IMR-90 (cell line): ENCODE measurements at regions not wholly inside any gene's neighbourhood (a gene's known extent, or its start where the extent isn't known, plus 50 kb on each side); places are given as distances from the start of the nearest gene placed in this dataset.

Experiments used
- ATAC-seq: fragments of 200-7000 bp; cut with Tn5 transposase; 2 replicates; pipeline ENCODE4 v1.9.1; 2020; ENCODE audit warnings: low read depth, mild to moderate bottlenecking, moderate library complexity
- BruUV-seq: library from RNA; stranded (reverse); fragments of 400-500 nt; replicated peaks from 2 replicates; lab custom pipeline; 2021; lab: Mats Ljungman, UMichigan
- CTCF ChIA-PET: fragments of 300-600 bp; formaldehyde crosslinking; extraction: SDS; loops from one replicate; lab custom pipeline; 2021; ENCODE audit warnings: antibody characterized with exemption; lab: Yijun Ruan, JAX
- POLR2A ChIA-PET: fragments of 300-600 bp; sonication (Branson Sonifier 250); formaldehyde crosslinking; loops from one replicate; lab custom pipeline; 2022; ENCODE audit warnings: antibody characterized with exemption; ENCODE audit not compliant: unreplicated experiment; lab: Charles Lee
- DNase-seq: peaks from one replicate; pipeline ENCODE4 v3.0.0; 2013
- H2AFZ ChIP-seq: replicated peaks from 2 replicates; pipeline ENCODE3; 2013; ENCODE audit warnings: low read length, mild to moderate bottlenecking; ENCODE audit not compliant: poor library complexity
- H2AK5ac ChIP-seq: 2 replicates; pipeline ENCODE4 v1.6.1; 2013; ENCODE audit warnings: low read depth, low read length, inconsistent platforms
- H2AK9ac ChIP-seq: replicated peaks from 2 replicates; pipeline ENCODE3; 2013; ENCODE audit warnings: mild to moderate bottlenecking, low read depth, low read length, moderate library complexity; ENCODE audit not compliant: poor library complexity
- H2BK120ac ChIP-seq: 2 replicates; pipeline ENCODE4 v1.6.1; 2013; ENCODE audit warnings: low read depth, low read length, inconsistent platforms
- H2BK15ac ChIP-seq: 3 replicates; pipeline ENCODE4 v1.6.1; 2013; ENCODE audit warnings: low read depth, low read length, inconsistent platforms
- H2BK20ac ChIP-seq: 2 replicates; pipeline ENCODE4 v1.6.1; 2013; ENCODE audit warnings: low read depth, mild to moderate bottlenecking, inconsistent platforms, low read length, moderate library complexity
- H2BK5ac ChIP-seq: 2 replicates; pipeline ENCODE4 v1.6.1; 2013; ENCODE audit warnings: mild to moderate bottlenecking, low read depth, low read length, inconsistent platforms; ENCODE audit not compliant: poor library complexity, severe bottlenecking
- H3K14ac ChIP-seq: replicated peaks from 2 replicates; pipeline ENCODE4 v1.6.1; 2013; ENCODE audit warnings: low read depth, low read length, inconsistent platforms
- H3K18ac ChIP-seq: 2 replicates; pipeline ENCODE4 v1.6.1; 2013; ENCODE audit warnings: low read depth, low read length, control low read depth
- H3K23ac ChIP-seq: 2 replicates; pipeline ENCODE4 v1.6.1; 2013; ENCODE audit warnings: low read depth, low read length, inconsistent platforms
- H3K27ac ChIP-seq: 2 replicates; pipeline ENCODE4 v1.5.1; 2013; ENCODE audit warnings: mild to moderate bottlenecking, control low read depth, low read length; ENCODE audit not compliant: insufficient read depth
- H3K27me3 ChIP-seq: 2 replicates; pipeline ENCODE4 v1.6.1; 2013; ENCODE audit warnings: low read length; ENCODE audit not compliant: control insufficient read depth, insufficient read depth
- H3K36me3 ChIP-seq: 2 replicates; pipeline ENCODE4 v1.6.1; 2013; ENCODE audit warnings: low read length, mixed read lengths; ENCODE audit not compliant: control insufficient read depth, insufficient read depth
- H3K4ac ChIP-seq: 2 replicates; pipeline ENCODE4 v1.6.1; 2013; ENCODE audit warnings: low read depth, low read length, inconsistent platforms
- H3K4me1 ChIP-seq: 2 replicates; pipeline ENCODE4 v1.6.1; 2013; ENCODE audit warnings: low read length, mixed read lengths; ENCODE audit not compliant: control insufficient read depth, insufficient read depth
- H3K4me2 ChIP-seq: 2 replicates; pipeline ENCODE4 v1.6.1; 2013; ENCODE audit warnings: low read depth, mild to moderate bottlenecking, control low read depth, low read length, moderate library complexity
- H3K4me3 ChIP-seq: 2 replicates; pipeline ENCODE4 v1.5.1; 2013; ENCODE audit warnings: low read depth, mild to moderate bottlenecking, control low read depth, low read length, moderate library complexity; ENCODE audit not compliant: insufficient read depth
- H3K56ac ChIP-seq: 2 replicates; pipeline ENCODE4 v1.6.1; 2013; ENCODE audit warnings: low read length, inconsistent platforms; ENCODE audit not compliant: insufficient read depth; ENCODE audit errors: extremely low read depth
- H3K79me1 ChIP-seq, 2 experiments: 2 replicates each; pipeline ENCODE4 v1.6.1; 2013; ENCODE audit warnings: low read length in 2 of 2, inconsistent platforms in 1 of 2, low read depth in 1 of 2
- H3K9ac ChIP-seq: 2 replicates; pipeline ENCODE4 v1.6.1; 2013; ENCODE audit warnings: low read depth, low read length, control low read depth
- H3K9me1 ChIP-seq: 2 replicates; pipeline ENCODE4 v1.6.1; 2013; ENCODE audit warnings: low read length, inconsistent platforms; ENCODE audit not compliant: insufficient read depth
- H3K9me3 ChIP-seq: 2 replicates; pipeline ENCODE4 v1.6.1; 2013; ENCODE audit warnings: low read length; ENCODE audit not compliant: control insufficient read depth, insufficient read depth
- H4K20me1 ChIP-seq: 2 replicates; pipeline ENCODE4 v1.6.1; 2013; ENCODE audit warnings: low read length, inconsistent platforms; ENCODE audit not compliant: insufficient read depth
- H4K5ac ChIP-seq: 2 replicates; pipeline ENCODE4 v1.6.1; 2013; ENCODE audit warnings: mild to moderate bottlenecking, low read depth, low read length, control low read depth
- H4K8ac ChIP-seq, 2 experiments: 2 replicates each; pipeline ENCODE4 v1.6.1; 2013; ENCODE audit warnings: low read depth in 2 of 2, low read length in 2 of 2, control low read depth in 1 of 2, inconsistent platforms in 1 of 2
- H4K91ac ChIP-seq: 2 replicates; pipeline ENCODE4 v1.6.1; 2013; ENCODE audit warnings: low read depth, low read length, inconsistent platforms; ENCODE audit not compliant: insufficient read depth
- BHLHE40 ChIP-seq: fragments of 150-350 bp; IDR thresholded peaks from 2 replicates; pipeline ENCODE4 v1.6.1; 2016; ENCODE audit warnings: mild to moderate bottlenecking, low read depth, low read length
- CEBPB ChIP-seq: IDR thresholded peaks from 2 replicates; pipeline ENCODE4 v1.6.1; 2012; ENCODE audit warnings: low read depth, low read length, improper control_type of control experiment
- CHD1 ChIP-seq: IDR thresholded peaks from 2 replicates; pipeline ENCODE4 v1.6.1; 2012; ENCODE audit warnings: low read depth, low read length, improper control_type of control experiment
- FOS ChIP-seq: fragments of 150-350 bp; IDR thresholded peaks from 2 replicates; pipeline ENCODE4 v1.6.1; 2016; ENCODE audit warnings: low read depth, low read length
- MAFK ChIP-seq: IDR thresholded peaks from 2 replicates; pipeline ENCODE4 v1.6.1; 2012; ENCODE audit warnings: low read depth, low read length, improper control_type of control experiment
- MAZ ChIP-seq: IDR thresholded peaks from 2 replicates; pipeline ENCODE4 v1.6.1; 2012; ENCODE audit warnings: low read depth, mild to moderate bottlenecking, low read length, improper control_type of control experiment, moderate library complexity, borderline replicate concordance
- MXI1 ChIP-seq: IDR thresholded peaks from 2 replicates; pipeline ENCODE4 v1.6.1; 2012; ENCODE audit warnings: low read depth, mild to moderate bottlenecking, low read length, moderate library complexity, borderline replicate concordance
- NFE2L2 ChIP-seq: fragments of 150-350 bp; IDR thresholded peaks from 2 replicates; pipeline ENCODE4 v1.6.1; 2016; ENCODE audit warnings: low read depth, mild to moderate bottlenecking, low read length
- POLR2A ChIP-seq: IDR thresholded peaks from 2 replicates; pipeline ENCODE4 v1.6.1; 2012; ENCODE audit warnings: mild to moderate bottlenecking, low read depth, low read length
- RAD21 ChIP-seq: IDR thresholded peaks from 2 replicates; pipeline ENCODE4 v1.6.1; 2012; ENCODE audit warnings: low read length, improper control_type of control experiment
- RCOR1 ChIP-seq: IDR thresholded peaks from 2 replicates; pipeline ENCODE4 v1.6.1; 2012; ENCODE audit warnings: mild to moderate bottlenecking, low read length, improper control_type of control experiment; ENCODE audit not compliant: insufficient replicate concordance
- RFX5 ChIP-seq: IDR thresholded peaks from 2 replicates; pipeline ENCODE4 v1.8.0; 2012; ENCODE audit warnings: low read depth, mild to moderate bottlenecking, low read length, moderate library complexity
- SMC3 ChIP-seq: fragments of 150-350 bp; IDR thresholded peaks from 2 replicates; pipeline ENCODE4 v1.6.1; 2016; ENCODE audit warnings: low read depth, mild to moderate bottlenecking, antibody characterized with exemption, low read length, moderate library complexity
- WGBS, 2 experiments: methylation state at CpG; one replicate each; pipeline versions ENCODE4 v1.1.5 to v1.1.7; 2013; ENCODE audit warnings: missing lambda C conversion rate in 2 of 2; ENCODE audit not compliant: insufficient read length in 1 of 2; ENCODE audit errors: extremely low coverage in 2 of 2; 5-methylcytosine and 5-hydroxymethylcytosine counted together
- dilution Hi-C: fragments of 300-500 bp; cut with HindIII; formaldehyde crosslinking; loops from one replicate; pipeline ENCODE4 v1.14.3; 2018; ENCODE audit warnings: low sequenced_read_pairs; ENCODE audit not compliant: unreplicated experiment
- in situ Hi-C: fragments of 300-500 bp; cut with MboI; formaldehyde crosslinking; loops from 3 replicates; pipeline ENCODE4 v1.14.3; 2019; ENCODE audit warnings: low sequenced_read_pairs, inconsistent platforms, mixed read lengths
- intact Hi-C: fragments of 100-400 bp; cut with micrococcal nuclease; formaldehyde crosslinking; loops from 2 replicates; pipeline ENCODE4 v1.10.0; 2022
- TF ChIP-seq, protein P1 (sequence below): fragments of 150-350 bp; IDR thresholded peaks from 2 replicates; pipeline ENCODE4 v1.6.1; 2017; ENCODE audit warnings: mild to moderate bottlenecking, antibody characterized with exemption, low read length, low read depth
- TF ChIP-seq, protein P2 (sequence below): conservative IDR thresholded peaks from 2 replicates; pipeline ENCODE4 v1.5.1; 2012; ENCODE audit warnings: mild to moderate bottlenecking, low read depth, low read length, improper control_type of control experiment
- TF ChIP-seq, protein P3 (sequence below): fragments of 150-350 bp; IDR thresholded peaks from 2 replicates; pipeline ENCODE4 v1.6.1; 2016; ENCODE audit warnings: low read depth, mild to moderate bottlenecking, low read length, moderate library complexity, borderline replicate concordance

DNA sequence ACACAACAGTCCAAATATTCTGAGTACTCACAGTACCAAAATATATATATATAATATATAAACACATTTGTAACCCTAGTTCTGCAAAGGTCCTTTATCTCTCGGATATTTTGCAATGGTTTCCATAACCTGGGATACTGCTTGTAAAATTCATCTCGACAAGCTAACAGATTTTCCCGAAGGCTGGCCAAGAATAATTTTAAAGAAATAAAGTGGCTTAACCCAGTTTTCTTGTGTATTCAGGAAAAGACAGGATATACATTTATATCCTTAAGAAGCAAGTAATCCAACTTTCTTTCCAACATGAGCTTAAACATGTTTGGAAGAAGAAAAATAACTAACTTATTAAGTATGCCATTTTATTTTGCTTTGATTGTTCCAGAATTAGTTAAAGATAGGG lies 348.7 kb upstream of the RUNX1 start:
- Histone ChIP-seq H4K91ac (no peak overlapping the region), H3K14ac (no peak overlapping the region), H3K9ac (no peak overlapping the region), H4K8ac (no peak overlapping the region), H2BK15ac (no peak overlapping the region), H3K4ac (no peak overlapping the region), H3K79me1 (no peaks in the 10 kb centered on the region), H2AFZ (no peak overlapping the region), H2BK5ac (no peak overlapping the region), H3K4me1 (peaks cover 8% of the 10 kb centered on the region), H3K27ac (no peak overlapping the region), H2BK120ac (no peak overlapping the region), H3K9me3 (no peaks in the 10 kb centered on the region), H2BK20ac (no peak overlapping the region), H4K5ac (no peak overlapping the region), H3K56ac (no peak overlapping the region), H3K18ac (no peak overlapping the region), H3K23ac (no peak overlapping the region), H2AK9ac (no peak overlapping the region), H3K4me3 (no peak overlapping the region), H2AK5ac (no peak overlapping the region), H3K36me3 (no peaks in the 10 kb centered on the region), H3K27me3 (no peaks in the 10 kb centered on the region), H3K9me1 (peaks cover 5% of the 10 kb centered on the region; the same call in 1 of the 2 replicates), H3K4me2 (no peak overlapping the region), H4K20me1 (no peaks in the 10 kb centered on the region)
- in situ Hi-C loops = no loop called here
- no CpG with 5 or more reads among the region's 3 CpGs for WGBS, 2 experiments
- CTCF ChIA-PET = no interaction called here
- DNase-seq (no peak), ATAC-seq (no peak)
- BruUV-seq = no TSS peak
- dilution Hi-C loops = no loop called here
- POLR2A ChIA-PET = no interaction called here
- intact Hi-C loops = loop anchor here (5.0 kb wide), 1 partner anchor 140 kb away; no protein-coding TSS in a partner anchor
- TF ChIP-seq SMC3 (no peak), BHLHE40 (no peak), FOS (no peak), POLR2A (no peak), MXI1 (no peak), NFE2L2 (no peak), RCOR1 (no peak), MAFK (no peak), CEBPB (no peak), RFX5 (no peak), RAD21 (no peak), MAZ (no peak), CHD1 (no peak)
- TF ChIP-seq, protein P1, sequence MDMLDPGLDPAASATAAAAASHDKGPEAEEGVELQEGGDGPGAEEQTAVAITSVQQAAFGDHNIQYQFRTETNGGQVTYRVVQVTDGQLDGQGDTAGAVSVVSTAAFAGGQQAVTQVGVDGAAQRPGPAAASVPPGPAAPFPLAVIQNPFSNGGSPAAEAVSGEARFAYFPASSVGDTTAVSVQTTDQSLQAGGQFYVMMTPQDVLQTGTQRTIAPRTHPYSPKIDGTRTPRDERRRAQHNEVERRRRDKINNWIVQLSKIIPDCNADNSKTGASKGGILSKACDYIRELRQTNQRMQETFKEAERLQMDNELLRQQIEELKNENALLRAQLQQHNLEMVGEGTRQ = no peak
- TF ChIP-seq, protein P2, sequence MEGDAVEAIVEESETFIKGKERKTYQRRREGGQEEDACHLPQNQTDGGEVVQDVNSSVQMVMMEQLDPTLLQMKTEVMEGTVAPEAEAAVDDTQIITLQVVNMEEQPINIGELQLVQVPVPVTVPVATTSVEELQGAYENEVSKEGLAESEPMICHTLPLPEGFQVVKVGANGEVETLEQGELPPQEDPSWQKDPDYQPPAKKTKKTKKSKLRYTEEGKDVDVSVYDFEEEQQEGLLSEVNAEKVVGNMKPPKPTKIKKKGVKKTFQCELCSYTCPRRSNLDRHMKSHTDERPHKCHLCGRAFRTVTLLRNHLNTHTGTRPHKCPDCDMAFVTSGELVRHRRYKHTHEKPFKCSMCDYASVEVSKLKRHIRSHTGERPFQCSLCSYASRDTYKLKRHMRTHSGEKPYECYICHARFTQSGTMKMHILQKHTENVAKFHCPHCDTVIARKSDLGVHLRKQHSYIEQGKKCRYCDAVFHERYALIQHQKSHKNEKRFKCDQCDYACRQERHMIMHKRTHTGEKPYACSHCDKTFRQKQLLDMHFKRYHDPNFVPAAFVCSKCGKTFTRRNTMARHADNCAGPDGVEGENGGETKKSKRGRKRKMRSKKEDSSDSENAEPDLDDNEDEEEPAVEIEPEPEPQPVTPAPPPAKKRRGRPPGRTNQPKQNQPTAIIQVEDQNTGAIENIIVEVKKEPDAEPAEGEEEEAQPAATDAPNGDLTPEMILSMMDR = no peak
- TF ChIP-seq, protein P3, sequence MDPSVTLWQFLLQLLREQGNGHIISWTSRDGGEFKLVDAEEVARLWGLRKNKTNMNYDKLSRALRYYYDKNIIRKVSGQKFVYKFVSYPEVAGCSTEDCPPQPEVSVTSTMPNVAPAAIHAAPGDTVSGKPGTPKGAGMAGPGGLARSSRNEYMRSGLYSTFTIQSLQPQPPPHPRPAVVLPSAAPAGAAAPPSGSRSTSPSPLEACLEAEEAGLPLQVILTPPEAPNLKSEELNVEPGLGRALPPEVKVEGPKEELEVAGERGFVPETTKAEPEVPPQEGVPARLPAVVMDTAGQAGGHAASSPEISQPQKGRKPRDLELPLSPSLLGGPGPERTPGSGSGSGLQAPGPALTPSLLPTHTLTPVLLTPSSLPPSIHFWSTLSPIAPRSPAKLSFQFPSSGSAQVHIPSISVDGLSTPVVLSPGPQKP = no peak
